ENCODE measurements at regions not wholly inside any gene's neighbourhood (a gene's known extent, or its start where the extent isn't known, plus 50 kb on each side); places are given as distances from the start of the nearest gene placed in this dataset.

DNA sequence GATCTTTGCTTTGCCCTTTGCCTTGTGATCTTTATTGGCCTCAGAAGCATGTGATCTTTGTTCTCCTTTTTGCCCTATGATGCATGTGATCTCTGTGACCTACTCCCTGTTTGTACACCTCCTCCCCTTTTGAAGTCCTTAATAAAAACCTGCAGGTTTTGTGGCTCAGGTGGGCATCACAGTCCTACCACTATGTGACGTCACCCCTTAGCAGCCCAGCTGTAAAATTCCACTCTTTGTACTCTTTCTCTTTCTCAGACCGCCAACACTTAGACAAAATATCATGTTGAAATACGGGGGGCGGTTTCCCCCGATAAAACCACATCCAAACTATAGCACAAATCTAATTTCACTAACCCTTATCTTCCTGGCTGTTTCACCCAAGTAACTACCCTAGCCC is 76.7 kb upstream of the RAPGEF4 start:
- DNase-seq = no peak

DNA sequence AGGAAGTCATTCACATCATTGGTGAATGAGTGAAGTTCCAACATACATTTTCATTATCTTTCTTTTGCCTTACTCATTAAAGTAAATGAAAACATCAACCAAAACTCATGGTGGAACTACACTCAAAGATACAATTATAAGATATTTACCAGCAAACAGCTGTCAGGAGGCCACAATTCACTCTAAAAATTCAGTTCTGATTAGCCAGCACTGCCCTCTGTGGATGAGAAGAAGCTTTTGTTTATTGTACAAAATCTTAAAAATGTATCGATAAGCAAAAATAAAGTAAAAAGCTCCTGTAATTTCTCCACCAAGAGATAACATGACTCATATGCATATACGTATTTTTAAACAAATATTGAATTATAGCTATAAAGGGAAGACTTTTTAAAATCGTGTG is 73.5 kb upstream of the RAPGEF4 start:
- DNase-seq = no peak

DNA sequence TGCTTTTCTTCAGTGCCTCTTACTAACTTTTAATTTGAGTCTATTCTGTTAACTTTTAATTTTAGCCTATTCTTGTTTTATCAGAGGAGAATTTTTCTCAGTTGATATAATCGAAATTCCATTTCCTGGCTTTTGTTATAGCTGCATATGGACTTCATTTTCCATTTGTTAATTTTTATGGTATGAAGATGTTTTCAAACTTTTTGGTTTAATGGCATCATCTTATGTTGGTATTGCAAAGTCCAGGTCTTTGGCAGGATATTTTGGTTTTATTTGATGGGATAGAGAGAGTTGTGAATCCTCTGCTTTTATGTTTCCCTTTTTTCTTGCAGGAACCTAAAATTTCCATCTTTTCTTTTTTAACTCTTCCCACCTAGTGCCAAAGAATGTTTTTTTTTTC is 70.9 kb upstream of the RAPGEF4 start:
- DNase-seq = no peak

DNA sequence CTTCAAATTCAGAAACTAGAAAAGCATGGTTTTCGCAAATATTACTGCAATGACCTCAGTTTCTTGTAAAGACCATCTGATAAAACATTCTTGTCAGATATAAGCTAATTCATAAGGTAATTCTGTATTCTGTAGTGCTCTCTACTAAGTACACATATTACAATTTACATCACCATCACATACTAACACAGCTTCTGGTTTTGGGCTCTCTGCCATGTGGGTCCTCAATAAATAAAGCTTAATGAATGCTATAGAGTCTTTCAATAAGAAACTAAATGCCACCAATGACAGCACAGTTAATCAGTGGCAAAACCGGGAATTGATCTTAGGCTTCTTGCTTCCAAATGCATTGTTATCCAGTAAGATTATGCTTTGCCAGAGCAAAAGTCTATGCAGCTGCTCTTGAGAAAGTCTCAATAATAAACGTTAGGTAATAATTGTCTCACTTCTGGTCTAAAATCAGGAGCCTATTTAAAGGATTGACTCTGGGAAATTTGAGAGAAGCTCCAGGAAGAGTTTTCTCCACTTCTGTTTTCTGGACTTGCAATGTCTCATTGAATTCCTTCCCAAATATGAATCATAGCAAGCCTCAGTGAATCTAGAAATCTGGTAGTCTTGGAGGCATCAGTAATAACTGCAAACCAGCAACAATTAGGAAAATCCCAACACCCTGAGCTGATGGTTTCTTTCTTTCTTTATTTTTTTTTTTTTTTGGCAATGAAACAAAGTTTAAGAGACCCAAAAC is 67.9 kb upstream of the RAPGEF4 start:
- no peak for DNase-seq

DNA sequence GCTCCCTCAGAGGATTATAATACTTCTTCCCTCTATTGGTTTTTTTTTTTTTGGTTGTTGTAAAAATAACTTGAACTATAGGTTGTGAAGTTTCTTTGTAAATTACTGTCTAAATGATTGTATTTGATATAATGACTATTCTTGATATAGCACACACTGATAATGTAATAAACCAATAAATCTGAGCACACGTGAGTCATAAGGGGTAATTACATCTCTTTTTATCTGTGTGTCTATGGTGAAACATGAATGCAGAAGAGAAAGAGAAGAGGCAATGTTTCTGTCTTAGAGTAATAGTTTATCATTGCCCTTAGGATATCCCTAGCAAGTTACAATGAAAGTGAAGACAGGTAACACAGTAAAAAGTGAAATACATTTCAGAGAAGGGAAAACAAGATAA is 64.1 kb upstream of the RAPGEF4 start:
- DNase-seq = no peak

DNA sequence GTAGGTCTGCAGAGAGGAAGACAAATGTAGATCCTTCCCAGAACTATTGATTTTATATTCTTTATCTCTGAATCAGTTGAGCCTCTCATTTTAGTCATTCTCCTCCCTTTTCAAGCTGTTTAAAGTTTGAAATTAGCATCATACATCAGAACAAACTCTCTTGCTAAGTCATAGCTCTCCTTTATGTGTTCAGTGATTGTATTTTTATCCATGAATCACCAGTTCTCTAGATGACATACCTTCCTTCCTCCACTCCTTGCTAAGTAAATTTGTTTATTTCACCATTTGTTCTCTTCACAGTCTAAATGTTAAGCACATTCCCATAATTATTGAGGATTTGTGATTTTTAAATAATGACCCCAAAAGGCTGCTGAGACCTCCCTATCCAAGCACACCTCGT is 63.5 kb upstream of the RAPGEF4 start:
- DNase-seq = no peak

DNA sequence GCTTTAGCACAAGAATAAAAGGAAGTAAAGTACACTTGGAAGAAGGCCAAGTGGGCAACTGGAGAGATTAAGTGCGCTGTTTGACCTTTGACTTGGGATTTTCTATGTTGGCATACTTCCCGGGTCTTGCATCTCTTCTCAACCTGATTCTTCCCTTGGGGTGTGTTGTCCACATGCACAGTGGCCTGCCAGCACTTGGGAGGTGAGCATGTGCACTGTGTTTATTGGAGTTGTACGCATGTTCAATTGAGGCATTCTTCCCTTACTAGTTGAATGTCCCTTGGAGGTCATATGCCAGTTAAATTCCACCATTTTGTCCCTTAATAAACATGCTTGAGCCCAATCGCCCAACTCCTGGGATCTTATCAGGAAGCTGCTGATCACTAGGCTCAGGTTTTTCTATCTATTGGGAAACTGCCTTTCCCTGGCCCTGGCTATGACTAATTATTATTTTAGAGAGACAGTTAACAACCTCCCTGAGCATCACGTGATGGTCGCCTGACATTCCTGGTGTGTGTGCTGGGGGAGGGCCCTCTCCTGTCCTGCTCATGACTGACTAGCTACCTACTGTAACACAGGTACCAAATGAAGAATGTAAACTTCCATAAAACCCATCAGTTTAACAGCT is 62.5 kb upstream of the RAPGEF4 start:
- no peak for DNase-seq

DNA sequence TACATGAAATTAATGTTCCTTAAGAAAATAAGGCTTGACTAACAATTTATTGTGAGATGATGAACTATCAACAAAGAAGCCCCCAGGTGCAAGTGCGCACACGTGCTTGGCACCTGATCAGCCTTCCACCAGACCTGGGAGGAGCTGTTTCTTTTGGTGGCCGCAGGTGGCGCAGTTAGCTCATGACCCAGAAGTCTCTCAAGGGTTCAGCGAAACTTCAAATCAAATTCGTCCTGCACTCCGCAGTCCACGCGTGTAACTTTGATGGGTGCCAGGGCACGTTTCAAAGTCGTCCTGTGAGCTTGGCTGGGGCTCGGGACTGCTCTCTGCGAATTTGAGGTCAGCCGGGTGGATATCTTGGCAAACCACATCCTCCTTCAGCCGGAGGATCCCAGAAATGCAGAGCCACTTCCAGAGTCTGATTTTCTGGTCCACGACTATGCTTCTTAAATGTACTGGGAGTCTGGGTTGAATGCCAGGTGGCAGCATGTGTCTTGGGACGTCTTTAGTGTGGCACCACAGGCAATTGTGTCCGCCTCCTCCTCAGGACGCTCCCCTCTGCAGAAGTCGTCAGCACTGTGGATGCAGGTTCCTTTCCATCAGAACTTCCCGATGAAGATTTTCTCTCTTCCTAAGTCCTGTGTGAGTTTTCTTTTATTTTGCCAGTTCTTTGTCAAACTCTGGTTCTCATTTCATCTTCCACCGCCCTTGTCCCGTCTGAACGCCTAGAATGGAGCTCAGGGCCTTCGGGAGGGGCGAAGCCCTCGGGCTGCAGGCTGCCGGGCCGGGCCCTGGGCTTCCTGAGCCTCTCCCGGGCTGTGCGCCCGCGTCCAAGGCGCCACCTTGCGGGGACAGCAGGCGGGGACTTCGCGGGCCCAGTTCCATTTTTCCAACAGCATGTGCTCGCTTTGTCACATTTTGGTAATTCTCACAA is 61.3 kb upstream of the RAPGEF4 start:
- peak; percentile 19 for DNase-seq

DNA sequence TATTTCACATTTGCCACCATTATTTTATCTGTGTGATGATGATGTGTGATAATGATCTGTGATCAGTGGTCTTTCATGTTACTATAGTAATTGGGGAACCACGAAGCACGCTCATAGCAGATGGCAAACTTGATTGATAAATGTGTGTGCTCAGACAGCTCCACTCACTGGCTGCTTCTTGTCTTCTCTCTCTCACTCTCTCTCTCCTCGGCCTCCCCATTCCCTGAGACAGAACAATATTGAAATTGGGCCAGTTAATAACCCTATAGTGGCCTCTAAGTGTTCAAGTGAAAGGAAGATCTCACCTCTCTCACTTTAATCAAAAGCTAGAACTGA is 60.7 kb upstream of the RAPGEF4 start:
- DNase-seq = no peak

DNA sequence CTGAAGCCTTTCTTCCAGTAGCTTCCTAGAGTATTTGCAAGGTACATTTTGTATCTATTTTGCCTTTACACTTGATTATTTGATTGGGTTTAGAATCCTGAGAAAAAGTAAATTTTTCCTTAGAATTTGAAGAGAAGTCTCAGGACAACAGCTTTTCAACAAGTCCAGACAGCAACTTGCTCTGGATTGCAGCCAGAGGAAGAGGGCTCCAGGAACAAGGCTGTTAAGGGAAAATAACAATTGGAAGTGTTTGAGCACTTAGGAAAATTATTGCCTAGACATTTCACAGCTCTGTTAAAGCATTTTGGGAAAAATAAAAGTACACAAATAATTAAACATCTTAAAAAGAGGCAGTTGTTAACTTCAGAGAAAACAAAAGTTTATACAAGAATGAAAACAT is 58.3 kb upstream of the RAPGEF4 start:
- no peak for DNase-seq

DNA sequence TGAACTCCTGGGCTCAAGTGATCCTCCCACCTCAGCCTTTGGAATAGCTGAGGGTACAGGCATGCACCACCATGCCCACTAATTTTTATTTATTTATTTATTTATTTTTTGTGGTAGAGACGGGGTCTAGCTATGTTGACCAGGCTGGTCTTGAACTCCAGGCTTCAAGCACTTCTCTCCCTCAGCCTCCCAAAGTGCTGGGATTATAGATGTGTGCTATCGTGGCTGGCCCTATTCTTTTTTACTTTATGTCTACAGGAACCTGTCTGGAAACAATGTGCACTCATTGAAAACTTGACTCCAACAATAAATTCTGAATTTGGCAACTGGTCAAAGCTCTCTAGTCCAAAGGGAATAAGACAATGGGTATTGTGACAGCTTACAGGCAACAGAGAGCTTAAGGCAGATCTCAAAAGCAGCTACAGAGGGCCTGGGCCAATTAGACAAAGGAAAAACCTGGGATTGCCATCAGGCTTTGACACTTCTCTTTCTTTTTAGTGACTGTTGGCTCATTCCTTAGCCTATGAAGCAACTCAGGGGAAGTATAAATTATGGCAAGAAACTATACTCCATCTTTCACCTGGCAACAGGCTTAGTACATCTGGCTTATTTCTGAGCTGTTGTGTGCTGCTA is 55.1 kb upstream of the RAPGEF4 start:
- DNase-seq = no peak

DNA sequence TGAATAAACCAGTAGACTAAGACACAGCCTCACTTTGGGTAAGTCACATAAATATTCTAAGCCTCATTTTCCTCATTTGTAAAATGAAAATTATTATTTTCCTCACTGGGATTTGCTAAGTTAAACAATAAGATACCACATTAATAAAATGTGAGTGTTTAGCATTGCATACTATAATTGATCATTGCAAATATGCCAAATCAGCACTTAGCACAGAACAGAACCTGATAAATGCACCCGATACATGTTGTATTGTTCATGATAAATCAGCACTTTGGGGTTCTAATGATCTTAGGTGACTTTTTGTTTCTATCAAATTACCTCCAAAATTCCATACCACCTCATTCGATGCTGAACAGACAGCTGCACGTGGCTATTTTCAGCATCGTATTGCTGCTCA is 50.2 kb upstream of the RAPGEF4 start:
- DNase-seq = no peak
